ENCODE measurements at regions not wholly inside any gene's neighbourhood (a gene's known extent, or its start where the extent isn't known, plus 50 kb on each side); places are given as distances from the start of the nearest gene placed in this dataset.
"Not testable (repeated sequence)": the region's sequence is repeated elsewhere in the genome, so short reads cannot be mapped to it uniquely, and the experiment has no call there.

DNA sequence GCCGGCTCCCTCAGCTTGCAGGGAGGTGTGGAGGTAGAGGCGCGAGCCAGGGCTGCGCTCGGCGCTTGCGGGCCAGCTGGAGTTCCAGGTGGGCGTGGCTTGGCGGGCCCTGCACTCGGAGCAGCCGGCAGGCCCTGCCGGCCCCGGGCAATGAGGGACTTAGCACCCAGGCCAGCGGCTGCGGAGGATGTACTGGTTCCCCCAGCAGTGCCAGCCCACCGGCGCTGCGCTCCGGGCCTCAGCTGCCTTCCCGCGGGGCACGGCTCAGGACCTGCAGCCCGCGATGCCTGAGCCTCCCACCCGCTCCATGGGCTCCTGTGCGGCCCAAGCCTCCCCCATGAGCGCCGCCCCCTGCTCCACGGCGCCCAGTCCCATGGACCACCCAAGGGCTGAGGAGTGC lies 1293.6 kb upstream of the NXPH2 start:
- intact Hi-C loops (cut with DNase I); ATAC-seq; DNase-seq (ENCODE audit: missing footprints): not testable (repeated sequence)

DNA sequence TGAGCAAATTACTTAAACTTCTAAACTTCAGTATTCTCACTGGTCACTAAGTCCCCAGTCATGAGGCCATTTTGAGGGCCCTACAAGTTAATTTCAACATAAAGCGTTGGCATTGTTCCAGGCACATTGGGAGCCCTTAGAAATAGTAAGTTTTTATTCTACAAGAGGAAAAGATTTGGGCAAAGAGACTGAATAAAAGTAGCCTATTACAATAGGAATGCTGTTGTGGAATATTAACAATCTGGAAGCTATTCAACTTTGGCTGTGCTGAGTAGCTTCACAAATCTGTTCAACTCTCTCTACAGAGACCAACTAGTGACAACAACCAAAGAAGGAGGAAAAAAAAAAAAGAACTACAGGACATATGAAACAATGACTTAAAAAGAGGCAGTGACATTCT lies 1287.5 kb upstream of the NXPH2 start:
- ATAC-seq, result no peak
- DNase-seq (ENCODE audit: missing footprints), result no peak
- intact Hi-C loops (cut with DNase I), result no loop called here

DNA sequence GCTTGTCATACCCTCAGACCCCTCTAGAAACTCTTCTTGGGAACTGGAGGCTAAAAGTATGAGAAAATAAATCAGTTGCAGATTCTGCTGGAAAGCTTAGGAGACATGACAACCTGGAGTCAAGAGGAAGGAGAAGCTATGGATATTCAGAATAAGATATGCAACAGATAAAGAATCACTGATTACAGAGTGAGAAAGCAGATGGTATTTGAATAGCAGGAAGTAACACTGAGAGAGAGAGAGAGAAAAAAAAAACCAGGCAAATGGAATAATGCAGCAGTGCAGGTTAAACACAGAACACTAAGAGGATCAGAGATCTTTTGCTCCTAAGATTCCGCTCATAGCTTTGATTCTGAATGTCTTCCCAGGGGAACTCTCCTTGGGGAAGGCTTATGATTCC lies 1284.1 kb upstream of the NXPH2 start:
- ATAC-seq (no peak), DNase-seq (ENCODE audit: missing footprints) (no peak)
- intact Hi-C loops (cut with DNase I), result no loop called here

DNA sequence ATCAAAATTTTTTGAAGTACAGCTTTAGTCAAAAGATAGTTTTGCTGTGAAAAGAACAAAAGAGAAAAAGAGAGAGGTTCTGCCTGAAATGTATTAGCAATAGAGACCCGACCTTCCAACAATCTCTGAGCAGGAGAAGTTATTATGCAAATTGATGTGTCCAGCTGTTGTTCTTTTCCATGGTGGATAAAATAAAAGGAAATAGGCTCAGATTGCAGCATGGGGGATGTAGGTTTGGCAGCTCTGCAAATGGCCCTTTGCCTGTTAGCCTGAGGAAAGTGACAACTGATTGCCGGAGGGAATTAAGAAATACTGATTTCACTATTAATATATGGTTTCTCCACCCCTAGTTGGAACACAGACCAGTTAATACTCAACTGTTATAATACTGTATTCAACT lies 1283.2 kb upstream of the NXPH2 start:
- ATAC-seq, result no peak
- intact Hi-C loops (cut with DNase I), result no loop called here

DNA sequence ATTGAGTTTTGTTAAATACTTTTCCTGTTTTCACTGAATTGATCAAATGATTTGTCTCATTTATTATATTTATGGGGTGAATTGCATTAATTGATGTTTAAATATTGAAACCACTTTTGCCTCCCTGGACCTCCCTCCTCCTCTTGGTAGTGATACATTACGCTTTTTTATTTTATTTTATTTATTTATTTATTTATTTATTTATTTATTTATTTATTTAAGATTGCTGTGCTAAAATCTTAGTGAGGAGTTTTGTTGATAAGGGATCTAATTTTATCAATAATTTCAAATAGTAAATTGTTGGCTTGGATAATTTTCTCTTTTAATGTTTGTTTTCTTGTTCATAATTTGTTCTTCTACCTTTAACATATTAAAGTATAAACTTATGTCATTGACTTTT lies 1281.0 kb upstream of the NXPH2 start:
- intact Hi-C loops (cut with DNase I), result no loop called here
- no peak for DNase-seq (ENCODE audit: missing footprints)
- ATAC-seq, result no peak

More for the DNA sequence above, 1283.2 kb upstream of the NXPH2 start:
- DNase-seq (ENCODE audit: missing footprints), result no peak

DNA sequence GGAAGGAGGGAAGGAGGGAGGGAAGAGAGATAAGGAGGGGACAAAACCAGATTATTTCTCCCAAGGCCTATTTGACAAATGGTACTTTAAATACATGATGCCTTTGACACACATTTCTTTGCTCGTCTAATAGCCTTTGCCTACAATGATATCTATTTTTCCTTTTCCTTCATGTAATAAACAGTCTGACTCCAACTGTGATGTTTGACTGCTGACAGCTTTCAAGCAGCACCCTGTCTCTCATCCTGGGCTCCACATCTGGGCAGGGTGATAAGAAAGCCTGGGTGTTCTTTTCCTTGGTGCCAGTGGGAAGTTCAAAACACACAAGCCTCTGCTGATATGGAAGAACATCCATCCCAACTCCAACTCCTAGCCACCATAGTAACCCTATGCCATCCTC lies 1277.7 kb upstream of the NXPH2 start:
- intact Hi-C loops (cut with DNase I), result no loop called here
- ATAC-seq (no peak), DNase-seq (ENCODE audit: missing footprints) (no peak)

DNA sequence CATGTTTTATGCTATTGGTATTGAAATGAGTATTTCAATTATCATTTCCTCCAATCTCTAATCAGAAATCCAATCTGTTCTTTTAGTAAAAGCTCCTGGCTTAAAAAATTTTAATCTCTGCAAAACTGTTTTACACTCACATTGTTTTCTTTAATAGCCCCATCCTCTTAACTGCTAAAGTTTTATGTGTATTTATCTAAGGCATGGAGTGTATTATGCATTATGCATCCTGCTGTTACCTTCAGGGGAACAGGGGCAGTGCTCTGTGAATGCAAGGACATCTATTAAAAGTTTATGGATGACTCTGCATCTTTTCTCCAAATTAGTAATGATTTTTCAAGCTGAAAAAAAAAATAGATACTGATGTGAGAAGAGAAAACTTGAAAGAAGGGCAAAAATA lies 1261.6 kb upstream of the NXPH2 start:
- no peak for DNase-seq (ENCODE audit: missing footprints)
- ATAC-seq, result no peak
- intact Hi-C loops (cut with DNase I), result no loop called here

DNA sequence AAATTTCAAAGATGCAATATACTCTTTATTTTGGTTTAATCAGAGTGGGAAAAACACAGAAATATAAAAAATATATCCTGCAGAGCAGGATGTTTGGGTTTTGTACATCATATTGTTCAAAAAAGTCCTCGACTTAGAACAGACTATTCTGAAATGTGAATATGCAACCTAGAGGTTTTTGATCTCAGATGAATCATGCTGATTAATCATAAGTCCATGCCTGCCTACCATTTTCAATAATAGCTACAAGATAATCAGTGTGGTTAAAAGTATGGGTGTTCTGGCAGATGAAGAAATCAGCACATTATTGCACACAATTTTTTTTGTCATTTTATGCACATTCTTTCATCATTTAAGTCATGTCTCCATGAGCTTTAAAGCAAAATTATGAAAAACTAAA lies 1261.0 kb upstream of the NXPH2 start:
- ATAC-seq, result no peak
- intact Hi-C loops (cut with DNase I), result no loop called here
- DNase-seq (ENCODE audit: missing footprints), result no peak

DNA sequence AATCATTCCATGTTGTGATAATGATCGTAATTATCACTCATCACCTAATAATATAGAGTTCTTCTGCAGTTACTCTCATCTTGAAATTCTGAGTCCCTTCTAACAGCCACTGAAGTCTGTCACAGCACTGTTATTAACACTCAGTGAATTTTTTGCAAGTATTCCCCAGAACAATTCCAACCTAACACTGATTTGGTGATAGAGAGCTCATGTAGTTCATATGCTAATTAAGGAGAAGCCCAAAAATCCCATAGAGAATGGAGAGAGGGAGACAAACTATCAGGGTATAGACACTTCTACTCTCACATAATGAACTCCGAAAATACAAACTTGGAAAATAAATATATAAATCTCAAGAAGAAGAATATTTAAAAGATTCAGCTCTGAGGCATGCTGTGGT lies 1253.4 kb upstream of the NXPH2 start:
- intact Hi-C loops (cut with DNase I), result no loop called here
- no peak for DNase-seq (ENCODE audit: missing footprints)
- no peak for ATAC-seq

DNA sequence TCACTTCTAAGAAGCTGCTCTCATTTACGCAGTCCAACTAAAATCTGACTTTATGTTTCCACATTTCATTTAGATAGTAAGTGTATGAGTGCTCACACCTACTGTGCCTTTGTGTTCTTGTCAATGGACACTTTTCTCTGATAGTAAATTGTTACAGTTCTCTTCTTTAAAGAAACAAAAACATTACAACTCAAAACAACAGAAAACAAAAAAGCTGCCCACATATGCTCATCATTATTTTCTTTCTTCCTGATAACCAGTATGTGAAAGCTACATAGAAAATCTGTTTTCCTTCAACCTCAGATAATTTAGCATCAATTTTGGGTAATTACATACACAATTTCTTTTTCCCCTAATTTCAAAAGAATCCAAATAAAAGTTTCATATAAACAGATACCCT lies 1247.8 kb upstream of the NXPH2 start:
- no peak for ATAC-seq
- intact Hi-C loops (cut with DNase I), result no loop called here
- DNase-seq (ENCODE audit: missing footprints), result no peak

DNA sequence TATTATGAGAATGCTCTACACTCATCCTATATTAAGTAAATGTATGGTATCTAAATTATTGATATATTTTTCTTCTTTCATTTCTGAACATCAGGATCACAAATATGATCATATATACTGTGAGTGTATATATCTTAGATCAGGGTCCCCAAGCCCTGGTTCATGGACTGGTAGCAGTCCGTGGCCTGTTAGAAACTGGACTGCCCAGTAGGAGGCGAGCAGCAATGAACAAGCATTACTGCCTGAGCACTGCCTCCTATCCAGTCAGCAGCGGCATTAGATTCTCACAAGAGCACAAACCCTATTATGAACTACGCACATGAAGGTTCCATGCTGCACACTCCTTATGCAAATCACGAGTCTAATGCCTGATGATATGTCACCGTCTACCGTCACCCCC lies 1247.1 kb upstream of the NXPH2 start:
- intact Hi-C loops (cut with DNase I), result no loop called here
- ATAC-seq, result no peak
- DNase-seq (ENCODE audit: missing footprints), result no peak

DNA sequence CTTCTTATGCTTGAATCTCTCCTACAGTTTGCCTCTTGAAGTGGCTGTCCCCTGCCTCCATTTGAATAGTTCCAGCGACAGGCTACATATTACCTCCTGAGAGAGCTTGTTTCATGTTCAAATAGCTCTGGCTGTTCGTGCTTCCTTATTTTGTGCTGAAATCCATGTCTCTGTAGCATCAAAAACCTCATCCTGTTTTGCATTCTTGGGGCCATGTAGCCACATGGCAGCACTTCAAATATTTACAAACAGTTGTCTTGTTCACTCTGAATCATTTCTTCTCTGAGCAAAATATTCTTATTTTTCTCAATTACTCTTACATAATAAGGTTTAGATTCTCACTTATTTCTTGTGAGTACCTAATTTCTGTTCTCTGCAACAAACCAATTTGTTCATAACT lies 1243.1 kb upstream of the NXPH2 start:
- intact Hi-C loops (cut with DNase I), result no loop called here
- no peak for ATAC-seq
- no peak for DNase-seq (ENCODE audit: missing footprints)

DNA sequence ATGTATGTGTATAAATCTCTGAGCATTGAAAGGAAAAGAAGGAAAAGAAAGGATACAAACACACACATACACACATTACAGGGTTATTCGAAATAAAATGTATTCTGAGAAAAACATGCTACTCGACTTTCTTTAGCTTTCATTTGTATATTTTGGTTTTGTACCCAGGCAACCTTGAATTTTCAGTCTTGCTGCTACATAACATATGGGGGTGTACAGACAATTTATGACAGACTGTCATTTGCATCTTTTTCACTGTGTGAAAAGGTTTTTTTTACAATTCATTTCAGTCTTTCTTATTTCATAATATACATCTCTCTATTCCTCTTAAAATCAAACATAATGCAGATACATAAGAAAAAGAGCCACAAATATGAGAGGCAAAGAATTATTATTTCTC lies 1238.4 kb upstream of the NXPH2 start:
- no peak for ATAC-seq
- intact Hi-C loops (cut with DNase I), result no loop called here

DNA sequence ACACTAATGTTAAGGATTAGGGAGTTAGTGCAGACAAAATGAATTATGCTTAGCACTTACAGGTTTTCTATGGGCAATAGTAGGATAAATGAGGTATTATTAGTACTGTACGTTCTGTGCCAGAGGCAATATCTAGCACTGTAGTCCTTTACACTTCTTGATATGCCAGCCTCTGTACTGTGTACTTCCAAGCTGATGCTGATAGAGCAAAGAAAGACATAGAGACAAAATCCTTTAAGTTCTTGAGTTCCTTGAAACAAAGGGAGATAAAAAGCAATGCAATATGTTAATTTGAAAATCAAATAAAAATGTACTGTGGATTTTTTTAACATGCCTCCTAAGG lies 1234.0 kb upstream of the NXPH2 start:
- intact Hi-C loops (cut with DNase I), result no loop called here
- DNase-seq (ENCODE audit: missing footprints) (no peak), ATAC-seq (no peak)

More for the DNA sequence above, 1238.4 kb upstream of the NXPH2 start:
- DNase-seq (ENCODE audit: missing footprints), result no peak

DNA sequence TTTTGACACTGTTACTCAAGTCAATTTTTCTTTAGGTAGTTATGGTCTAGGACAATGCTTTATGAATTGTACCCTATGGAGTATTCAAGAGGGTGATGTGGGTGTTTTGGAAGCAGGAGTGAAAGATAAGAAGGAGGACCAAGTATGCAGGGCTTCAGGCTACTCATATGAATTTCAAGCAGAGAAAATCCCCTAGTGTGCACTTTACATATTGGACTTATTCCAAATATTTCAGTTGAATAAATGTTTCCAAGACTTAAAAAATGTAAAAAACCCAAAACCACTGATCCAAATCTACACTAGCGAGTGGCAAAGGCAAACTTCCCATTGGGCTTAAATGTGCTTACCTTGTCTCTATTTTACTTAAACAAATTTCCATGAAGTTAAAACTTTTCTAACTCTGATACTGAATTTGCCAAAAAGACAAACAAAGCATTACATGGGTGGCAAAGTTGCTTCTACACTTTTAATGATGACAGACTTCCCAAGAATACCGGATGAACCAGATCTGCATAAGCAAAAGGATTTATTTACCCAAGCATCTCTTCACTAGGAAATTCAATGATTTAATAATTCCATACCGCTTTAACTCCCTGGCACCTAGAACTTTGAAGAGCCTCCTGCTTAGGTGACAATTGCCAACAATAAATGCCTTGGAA lies 1233.5 kb upstream of the NXPH2 start:
- DNase-seq (ENCODE audit: missing footprints) (no peak), ATAC-seq (no peak)
- intact Hi-C loops (cut with DNase I), result no loop called here

DNA sequence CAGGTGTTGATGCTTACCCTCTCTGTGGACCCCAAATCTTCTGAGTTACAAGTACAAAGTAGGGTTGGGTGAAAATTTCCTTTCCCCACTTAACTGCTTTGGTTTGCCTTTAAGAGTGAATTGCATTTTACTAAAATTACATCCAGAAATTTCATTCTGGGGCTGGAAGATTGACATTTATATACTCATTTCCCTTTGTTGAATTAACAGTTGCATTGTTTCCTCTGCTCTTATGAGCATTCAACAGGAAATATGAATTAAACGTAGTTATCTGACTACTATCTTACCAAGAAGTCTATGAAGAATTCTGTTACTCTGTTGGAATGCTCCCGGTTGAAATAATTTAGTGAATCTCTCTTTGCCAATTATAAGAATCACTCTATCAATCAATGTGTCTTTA lies 1231.1 kb upstream of the NXPH2 start:
- no peak for ATAC-seq

DNA sequence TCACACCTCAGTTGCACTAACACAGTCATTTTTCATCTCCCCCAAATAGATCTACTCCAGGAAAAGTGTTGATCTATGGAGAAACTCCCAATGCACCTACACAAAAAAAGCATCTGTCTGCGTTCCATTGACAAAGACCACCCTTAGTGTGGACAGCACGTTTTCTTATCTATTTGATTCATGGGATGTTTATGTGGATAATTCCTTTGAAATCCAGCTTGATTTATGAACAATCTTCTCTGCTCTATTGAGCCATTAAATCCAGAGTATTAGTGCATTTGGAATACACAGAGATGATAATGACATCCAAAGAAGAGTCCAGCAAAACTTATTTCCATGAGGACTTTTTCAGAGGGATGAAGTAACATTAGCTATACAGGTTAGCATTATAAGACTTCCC lies 1221.9 kb upstream of the NXPH2 start:
- ATAC-seq (no peak), DNase-seq (ENCODE audit: missing footprints) (no peak)
- intact Hi-C loops (cut with DNase I), result no loop called here

More for the DNA sequence above, 1231.1 kb upstream of the NXPH2 start:
- DNase-seq (ENCODE audit: missing footprints), result no peak
- intact Hi-C loops (cut with DNase I), result no loop called here

DNA sequence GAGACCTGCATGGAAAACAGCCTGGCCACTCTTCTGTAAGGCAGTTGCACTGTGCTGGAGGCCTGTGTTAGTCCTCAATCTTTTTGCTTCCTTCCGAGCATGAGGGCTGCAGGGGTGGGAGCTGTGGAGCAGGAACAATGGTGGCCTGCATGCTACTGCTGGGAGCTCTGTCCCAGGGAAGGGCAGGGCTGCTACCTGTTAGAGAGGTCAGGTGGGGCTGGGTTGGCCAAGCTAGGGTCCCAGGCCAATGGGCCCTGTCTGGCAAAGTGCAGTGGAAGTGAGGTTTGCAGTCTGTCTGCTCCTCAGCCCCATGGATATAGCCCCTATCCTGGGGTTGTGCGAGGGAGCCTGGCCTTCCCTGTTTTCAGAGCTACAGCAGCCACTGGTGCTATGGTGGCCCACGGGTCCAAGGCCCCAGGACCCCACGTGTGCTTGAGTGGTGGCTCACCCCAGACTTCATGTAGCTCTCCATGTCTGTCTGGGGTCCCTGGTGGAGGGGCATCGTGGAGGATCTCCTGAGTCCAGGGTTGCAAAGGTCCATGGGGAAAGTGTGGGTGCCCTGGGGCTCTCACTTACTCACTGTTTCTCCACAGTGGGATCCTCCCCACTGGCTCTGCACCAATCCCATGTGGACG lies 1212.6 kb upstream of the NXPH2 start:
- no peak for DNase-seq (ENCODE audit: missing footprints)
- no peak for ATAC-seq
- intact Hi-C loops (cut with DNase I), result no loop called here

DNA sequence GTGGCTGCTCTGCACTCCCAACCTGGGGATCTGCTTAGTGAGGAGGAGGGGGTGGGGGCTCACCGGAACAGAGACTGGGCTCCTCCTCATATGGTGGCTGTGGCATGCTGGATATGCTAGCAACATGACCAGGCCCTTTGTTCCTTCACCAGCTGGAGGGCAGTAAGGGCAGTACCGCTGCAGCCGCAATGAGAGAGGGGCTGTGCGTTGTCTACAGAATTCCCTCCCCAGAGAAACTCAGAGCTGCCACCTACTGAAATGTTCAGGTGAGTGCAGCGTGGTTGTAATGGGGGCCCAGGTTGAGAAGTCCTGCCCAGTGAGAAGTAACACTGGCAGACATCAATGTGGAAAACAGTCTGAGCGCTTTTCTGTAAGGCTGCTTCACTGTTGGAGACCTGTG lies 1211.9 kb upstream of the NXPH2 start:
- ATAC-seq (no peak), DNase-seq (ENCODE audit: missing footprints) (no peak)
- intact Hi-C loops (cut with DNase I), result no loop called here

DNA sequence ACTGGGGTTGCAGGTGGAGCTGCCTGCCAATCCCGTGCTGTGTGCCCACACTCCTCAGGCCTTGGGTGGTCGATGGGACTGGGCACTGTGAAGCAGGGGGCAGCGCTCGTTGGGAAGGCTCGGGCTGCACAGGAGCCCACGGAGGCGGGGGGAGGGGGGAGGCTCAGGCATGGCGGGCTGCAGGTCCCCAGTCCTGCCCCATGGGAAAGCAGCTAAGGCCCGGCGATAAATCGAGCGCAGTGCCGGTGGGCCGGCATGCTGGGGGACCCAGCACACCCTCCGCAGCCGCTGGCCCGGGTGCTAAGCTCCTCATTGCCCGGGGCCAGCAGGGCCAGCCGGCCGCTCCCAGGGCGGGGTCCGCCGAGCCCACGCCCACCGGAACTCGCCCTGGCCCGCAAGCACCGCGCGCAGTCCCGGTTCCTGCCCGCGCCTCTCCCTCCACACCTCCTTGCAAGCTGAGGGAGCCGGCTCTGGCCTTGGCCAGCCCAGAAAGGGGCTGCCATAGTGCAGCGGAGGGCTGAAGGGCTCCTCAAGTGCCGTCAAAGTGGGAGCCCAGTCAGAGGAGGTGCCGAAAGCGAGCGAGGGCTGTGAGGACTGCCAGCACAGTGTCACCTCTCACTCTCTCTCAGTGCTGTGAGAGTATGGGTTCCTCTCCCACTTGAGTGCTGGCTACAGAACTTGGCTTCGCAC lies 1210.6 kb upstream of the NXPH2 start:
- intact Hi-C loops (cut with DNase I), result no loop called here
- peak; percentile 60 for DNase-seq (ENCODE audit: missing footprints)

DNA sequence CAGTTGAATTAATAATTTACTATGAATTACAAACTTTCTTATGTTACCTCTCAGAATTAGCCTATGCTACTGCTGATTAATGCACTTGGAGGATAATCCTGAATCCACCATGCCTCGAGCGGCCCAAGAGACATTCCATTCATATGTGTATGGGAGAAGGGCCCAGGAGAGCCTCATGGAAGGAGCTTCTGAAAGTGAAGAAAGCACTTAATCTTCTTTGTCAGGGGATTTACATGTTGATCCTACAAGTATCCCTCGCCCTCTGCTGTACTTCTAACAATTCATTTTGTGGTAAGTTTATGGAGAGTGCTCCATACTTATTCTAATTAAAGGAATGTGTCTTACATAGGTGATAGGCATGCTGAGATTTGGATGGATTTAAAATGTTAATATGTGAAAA lies 1189.1 kb upstream of the NXPH2 start:
- intact Hi-C loops (cut with DNase I), result no loop called here
- DNase-seq (ENCODE audit: missing footprints) (no peak), ATAC-seq (no peak)

More for the DNA sequence above, 1210.6 kb upstream of the NXPH2 start:
- ATAC-seq, result no peak

Data from Right ventricle myocardium inferior (tissue), 1 donor.